Cardiac fibroblast (primary cell): ENCODE measurements at regions not wholly inside any gene's neighbourhood (a gene's known extent, or its start where the extent isn't known, plus 50 kb on each side); places are given as distances from the start of the nearest gene placed in this dataset.

Experiments
- DNase-seq, 2 donors: peaks; one replicate each; pipeline versions ENCODE4 v3.0.0 to v3.0.0-alpha.2; 2010; ENCODE audit warnings: low read depth in 2 of 2
- H3K4me3 ChIP-seq, 2 donors: replicated peaks in 1 of 2; 1 replicate in 1 of 2; 2 replicates in 1 of 2; pipeline ENCODE4 v1.5.1; 2011; ENCODE audit warnings: low read depth in 2 of 2, low read length in 2 of 2, mild to moderate bottlenecking in 2 of 2, moderate library complexity in 1 of 2
- TF ChIP-seq, protein P1 (sequence below): IDR thresholded peaks from one replicate; pipeline ENCODE4 v1.5.1; 2011; ENCODE audit warnings: low read depth, mild to moderate bottlenecking, low read length, inconsistent platforms

GRCh38 chr9:535356-535755 lies 306.1 kb upstream of the DMRT1 start:
- no peak overlapping the region for H3K4me3 ChIP-seq
- no peak for DNase-seq
- TF ChIP-seq, protein P1, sequence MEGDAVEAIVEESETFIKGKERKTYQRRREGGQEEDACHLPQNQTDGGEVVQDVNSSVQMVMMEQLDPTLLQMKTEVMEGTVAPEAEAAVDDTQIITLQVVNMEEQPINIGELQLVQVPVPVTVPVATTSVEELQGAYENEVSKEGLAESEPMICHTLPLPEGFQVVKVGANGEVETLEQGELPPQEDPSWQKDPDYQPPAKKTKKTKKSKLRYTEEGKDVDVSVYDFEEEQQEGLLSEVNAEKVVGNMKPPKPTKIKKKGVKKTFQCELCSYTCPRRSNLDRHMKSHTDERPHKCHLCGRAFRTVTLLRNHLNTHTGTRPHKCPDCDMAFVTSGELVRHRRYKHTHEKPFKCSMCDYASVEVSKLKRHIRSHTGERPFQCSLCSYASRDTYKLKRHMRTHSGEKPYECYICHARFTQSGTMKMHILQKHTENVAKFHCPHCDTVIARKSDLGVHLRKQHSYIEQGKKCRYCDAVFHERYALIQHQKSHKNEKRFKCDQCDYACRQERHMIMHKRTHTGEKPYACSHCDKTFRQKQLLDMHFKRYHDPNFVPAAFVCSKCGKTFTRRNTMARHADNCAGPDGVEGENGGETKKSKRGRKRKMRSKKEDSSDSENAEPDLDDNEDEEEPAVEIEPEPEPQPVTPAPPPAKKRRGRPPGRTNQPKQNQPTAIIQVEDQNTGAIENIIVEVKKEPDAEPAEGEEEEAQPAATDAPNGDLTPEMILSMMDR = no peak

- DNase-seq = no peak
- TF ChIP-seq, protein P1 = no peak
- no peak overlapping the region for H3K4me3 ChIP-seq
These were observed 304.6 kb upstream of the DMRT1 start for GRCh38 chr9:536597-537511.

DNA sequence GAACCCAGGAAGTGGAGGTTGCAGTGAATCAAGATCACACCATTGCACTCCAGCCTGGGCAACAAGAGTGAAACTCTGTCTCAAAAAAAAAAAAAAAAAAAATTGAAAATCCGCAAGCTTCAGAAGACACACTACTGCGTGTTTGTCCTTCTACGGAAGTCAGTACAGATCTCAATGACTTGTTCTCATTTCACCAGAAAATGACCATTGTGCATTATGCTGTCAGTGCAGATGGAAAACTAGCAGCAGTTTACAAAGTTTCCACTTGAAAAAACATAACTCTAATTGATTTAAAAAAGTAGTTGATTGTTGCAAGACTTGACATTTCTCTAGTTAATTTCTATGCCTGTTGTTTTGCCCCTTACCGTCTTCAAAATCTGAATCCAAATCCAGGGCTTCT lies 298.0 kb upstream of the DMRT1 start:
- TF ChIP-seq, protein P1 = no peak
- no peak for DNase-seq
- H3K4me3 ChIP-seq = no peak overlapping the region

DNA sequence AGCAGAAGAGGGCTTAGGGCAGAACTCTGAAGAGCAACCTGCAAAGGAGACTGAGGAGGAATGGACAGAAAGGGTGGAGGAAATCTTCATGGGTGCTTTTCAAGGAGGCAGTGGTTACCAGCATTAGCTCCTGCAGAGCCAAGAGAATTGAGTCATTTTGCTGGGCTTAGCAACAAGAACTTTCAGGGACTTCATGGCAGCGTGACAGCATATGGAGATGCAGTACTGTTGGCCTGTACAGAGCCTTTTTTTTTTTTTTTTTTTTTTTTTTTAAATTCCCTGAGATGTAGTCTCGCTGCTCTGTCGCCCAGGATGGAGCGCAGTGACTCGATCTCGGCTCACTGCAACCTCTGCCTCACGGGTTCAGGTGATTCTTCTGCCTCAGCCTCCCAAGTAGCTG lies 296.0 kb upstream of the DMRT1 start:
- peak in 1 of 2 donors; percentile 90 for DNase-seq
- TF ChIP-seq, protein P1 = no peak
- no peak overlapping the region for H3K4me3 ChIP-seq

GRCh38 chr9:546235-546634 lies 295.3 kb upstream of the DMRT1 start:
- DNase-seq = peak in 1 of 2 donors; percentile 72
- TF ChIP-seq, protein P1 = no peak
- no peak overlapping the region for H3K4me3 ChIP-seq

DNA sequence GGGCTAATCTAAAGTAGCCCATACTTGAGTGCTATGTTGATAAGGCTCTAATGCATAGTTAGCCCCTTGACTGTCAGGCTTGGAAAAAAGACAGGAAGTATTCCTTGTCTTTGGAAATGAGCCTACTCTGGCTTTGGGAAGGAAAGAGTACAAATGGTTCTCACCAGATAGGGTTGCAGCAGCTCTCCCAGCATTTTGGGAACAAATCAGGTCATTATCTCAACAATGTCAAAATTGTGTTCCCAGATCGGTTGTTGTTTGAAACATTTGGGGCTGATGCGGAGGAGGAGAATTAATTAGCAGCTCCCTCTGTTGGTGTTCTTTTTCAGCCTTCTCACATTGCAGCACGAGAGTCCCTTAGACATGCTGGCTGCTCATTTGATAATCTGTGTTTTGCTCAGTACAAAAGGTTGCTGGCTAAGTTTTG lies 294.7 kb upstream of the DMRT1 start:
- H3K4me3 ChIP-seq = peak overlapping the region in 1 of 2 donors; percentile 6
- peak in 1 of 2 donors; percentile 97 for DNase-seq

More for the DNA sequence above, 294.7 kb upstream of the DMRT1 start:
- TF ChIP-seq, protein P1 = peak; percentile 12
